ENCODE measurements at regions not wholly inside any gene's neighbourhood (a gene's known extent, or its start where the extent isn't known, plus 50 kb on each side); places are given as distances from the start of the nearest gene placed in this dataset.

DNA sequence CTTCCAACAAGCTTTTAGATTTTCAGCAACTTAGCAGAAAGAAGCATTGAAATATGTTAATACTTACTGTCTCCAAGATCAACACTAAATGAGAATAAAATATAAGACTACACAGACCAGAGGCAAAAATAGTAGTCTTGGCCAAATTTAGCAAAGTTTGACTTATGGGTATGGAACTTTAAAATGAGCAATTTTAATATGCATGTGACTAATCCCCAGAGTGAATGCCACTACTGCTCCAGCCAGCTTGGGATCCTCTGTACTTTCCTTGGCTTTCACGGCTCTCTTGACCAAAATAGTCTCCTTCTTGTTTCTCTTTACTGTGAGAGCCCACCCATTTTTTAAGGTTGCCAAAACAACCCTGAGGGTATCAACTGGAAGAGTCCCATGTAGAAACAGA, 148.0 kb upstream of the GRIA1 start:
- Histone ChIP-seq H2AFZ (ENCODE audit: low read length) (no peak overlapping the region), H3K79me1 (ENCODE audit: low read depth, low read length) (no peaks in the 10 kb centered on the region), H3K36me3 (ENCODE audit: control insufficient read depth in 2 of 4, insufficient read depth in 4 of 4, low read length in 3 of 4) (no peaks in the 10 kb centered on the region), H2BK120ac (replicated peaks; ENCODE audit: low read depth, low read length) (no peak overlapping the region), H3K9me3 (ENCODE audit: insufficient read depth in 2 of 2, low read depth in 1 of 2, low read length in 1 of 2) (no peaks in the 10 kb centered on the region), H3K56ac (replicated peaks; ENCODE audit: insufficient read length, low read depth, low read length) (no peak overlapping the region), H2BK15ac (ENCODE audit: low read length) (no peak overlapping the region), H3K27ac (ENCODE audit: low read depth, low read length) (no peak overlapping the region), H3K4me1 (replicated peaks in 1 of 4; ENCODE audit: control insufficient read depth in 3 of 4, insufficient read depth in 4 of 4, low read length in 3 of 4) (no peaks in the 10 kb centered on the region), H4K8ac (ENCODE audit: extremely low read depth, insufficient read depth, low read length) (no peak overlapping the region), H3K18ac (ENCODE audit: extremely low read depth, low read length) (no peak overlapping the region), H3K27me3 (replicated peaks in 1 of 4; ENCODE audit: control insufficient read depth in 3 of 4, extremely low read depth in 1 of 4, insufficient read depth in 3 of 4, low read length in 3 of 4) (no peaks in the 10 kb centered on the region), H3K4me2 (ENCODE audit: insufficient read depth in 1 of 2, low read depth in 2 of 2, low read length in 2 of 2) (no peak overlapping the region), H2BK20ac (ENCODE audit: low read length) (no peak overlapping the region), H3K23ac (ENCODE audit: insufficient read length) (no peak overlapping the region), H3K14ac (ENCODE audit: insufficient read length) (no peak overlapping the region), H4K91ac (replicated peaks; ENCODE audit: insufficient read length, low read length) (no peak overlapping the region), H3K4ac (replicated peaks; ENCODE audit: insufficient read length, low read depth, low read length) (no peak overlapping the region), H2BK12ac (ENCODE audit: low read depth, low read length) (no peak overlapping the region), H4K5ac (ENCODE audit: insufficient read length, low read depth, low read length) (no peak overlapping the region), H3K23me2 (ENCODE audit: low read depth, low read length) (no peaks in the 10 kb centered on the region), H4K20me1 (replicated peaks in 1 of 2; ENCODE audit: control insufficient read depth in 1 of 2, insufficient read depth in 2 of 2, low read length in 2 of 2) (no peaks in the 10 kb centered on the region), H2AK5ac (ENCODE audit: low read depth, low read length) (no peak overlapping the region), H3K79me2 (ENCODE audit: control insufficient read depth in 1 of 2, insufficient read depth in 2 of 2, low read length in 2 of 2) (no peaks in the 10 kb centered on the region), H2BK5ac (ENCODE audit: low read depth, low read length) (no peak overlapping the region), H3K4me3 (ENCODE audit: extremely low read depth in 1 of 4, insufficient read depth in 2 of 4, low read depth in 3 of 4, low read length in 4 of 4) (no peak overlapping the region), H3K9ac (replicated peaks in 1 of 4; ENCODE audit: extremely low read depth in 1 of 4, low read depth in 3 of 4, low read length in 3 of 4) (peak overlapping the region in 1 of 4 experiments; percentile 34; a peak in 1 of 7 replicates)
- DNase-seq (ENCODE audit: low read depth in 1 of 2, low spot score in 2 of 2) (no peak), FAIRE-seq (no peak)
- TF ChIP-seq SP1 (IDR thresholded peaks at IDR 0.05; ENCODE audit: low read depth, low read length) (no peak), TAF1 (IDR thresholded peaks at IDR 0.05; ENCODE audit: low read depth, low read length) (no peak), CTBP2 (IDR thresholded peaks at IDR 0.05; ENCODE audit: borderline replicate concordance, insufficient read depth, insufficient read length, low read length) (no peak), BRCA1 (IDR thresholded peaks at IDR 0.05; ENCODE audit: low read depth, low read length) (no peak)
- WGBS, 2 experiments (ENCODE audit: extremely low coverage in 1 of 2, insufficient coverage in 1 of 2, insufficient read length in 1 of 2, insufficient replicate concordance in 2 of 2, low coverage in 1 of 2, low lambda C conversion rate in 2 of 2, missing lambda C conversion rate in 1 of 2): 100% methylated on average over 1 of the region's 1 CpG; no CpG with 5 or more reads in 1 of the 2 experiments
- ChIA-PET CTCF (ENCODE audit: partially characterized antibody) (no interaction called here), POLR2A (ENCODE audit: partially characterized antibody) (no interaction called here)
